Ovary (tissue), 3 donors: ENCODE measurements at regions not wholly inside any gene's neighbourhood (a gene's known extent, or its start where the extent isn't known, plus 50 kb on each side); places are given as distances from the start of the nearest gene placed in this dataset.

ENCODE experiments used
- CTCF ChIP-seq, 3 donors: fragments of 450-650 bp in 2 of 3; fragments of 200-600 bp in 1 of 3; IDR thresholded peaks; one replicate each; pipeline versions ENCODE4 v1.5.1 to v1.8.0; 2016 to 2022; ENCODE audit warnings: antibody characterized with exemption in 3 of 3, mild to moderate bottlenecking in 1 of 3
- EP300 ChIP-seq: sonication (generic); formaldehyde crosslinking; IDR thresholded peaks from one replicate; pipeline ENCODE4 v1.6.1; 2017; ENCODE audit warnings: antibody characterized with exemption
- POLR2A ChIP-seq: fragments of 450-650 bp; IDR thresholded peaks from one replicate; pipeline ENCODE4 v1.6.1; 2017; ENCODE audit warnings: antibody characterized with exemption, mild to moderate bottlenecking, moderate library complexity
- donor health status: DM: no; HTN: no; CAD: no.

GRCh38 chr13:80679423-80679822 is 338.5 kb upstream of the SPRY2 start:
- TF ChIP-seq POLR2A (no peak), CTCF (IDR thresholded peaks at IDR 0.05) (no peak), EP300 (no peak)
